ENCODE measurements at regions not wholly inside any gene's neighbourhood (a gene's known extent, or its start where the extent isn't known, plus 50 kb on each side); places are given as distances from the start of the nearest gene placed in this dataset.

DNA sequence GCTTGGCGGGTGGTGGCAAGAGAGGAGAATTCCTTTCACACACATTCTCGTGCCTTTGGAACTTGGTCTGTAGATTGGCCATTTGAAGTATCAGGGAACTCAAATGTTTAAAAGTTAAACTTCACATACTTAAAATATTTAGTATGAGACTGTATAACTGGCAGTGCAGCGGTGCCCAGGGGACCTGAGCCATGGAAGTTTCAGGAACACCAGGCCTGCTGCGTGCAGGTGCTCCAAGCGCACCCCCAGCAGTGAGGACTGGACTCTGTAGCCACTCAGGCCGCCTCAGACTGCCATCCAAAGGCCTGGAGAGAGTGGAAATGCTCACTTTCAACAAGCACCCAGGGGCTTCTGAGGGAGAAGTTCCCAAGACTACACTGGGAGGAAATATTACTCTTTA, 273.5 kb upstream of the IRX2 start:
- Histone ChIP-seq H3K9me3 (replicated peaks; ENCODE audit: control insufficient read depth, insufficient read depth, low read length) (no peaks in the 10 kb centered on the region; the same call in 2 of the 3 replicates), H3K79me2 (ENCODE audit: control insufficient read depth, insufficient read depth, low read length) (no peaks in the 10 kb centered on the region), H3K4me2 (ENCODE audit: control insufficient read depth, insufficient read depth) (no peak overlapping the region), H3K27ac (ENCODE audit: control insufficient read depth, insufficient read depth) (no peak overlapping the region), H3K4me1 (ENCODE audit: control insufficient read depth, insufficient read depth, low read length) (no peaks in the 10 kb centered on the region), H3K4me3 (no peak overlapping the region), H3K27me3 (replicated peaks in 1 of 2; ENCODE audit: control insufficient read depth in 2 of 2, insufficient read depth in 2 of 2, low read length in 1 of 2) (no peaks in the 10 kb centered on the region), H2AFZ (ENCODE audit: control insufficient read depth, low read depth, low read length) (no peak overlapping the region), H4K20me1 (ENCODE audit: control insufficient read depth, insufficient read depth) (no peaks in the 10 kb centered on the region), H3K36me3 (ENCODE audit: control insufficient read depth in 2 of 2, insufficient read depth in 2 of 2, low read length in 1 of 2) (no peaks in the 10 kb centered on the region), H3K9ac (ENCODE audit: control insufficient read depth, insufficient read depth, low read length) (no peak overlapping the region)
- ChIA-PET CTCF (no interaction called here), RAD21 (ENCODE audit: unreplicated experiment) (no interaction called here), POLR2A (no interaction called here), SMC1A (ENCODE audit: uncharacterized antibody, unreplicated experiment) (no interaction called here)
- FAIRE-seq = no peak
- no TSS peak for BruUV-seq (replicated peaks)
- WGBS (ENCODE audit: insufficient coverage, insufficient replicate concordance, low lambda C conversion rate, missing lambda C conversion rate) = 20% methylated on average over 6 of the region's 6 CpGs
- no peak for DNase-seq (ENCODE audit: low read depth, low spot score)
- in situ Hi-C loops (cut with MboI) (no loop called here), intact Hi-C loops (cut with micrococcal nuclease; ENCODE audit: unreplicated experiment) (no loop called here)
- TF ChIP-seq MYB (IDR thresholded peaks at IDR 0.05; ENCODE audit: borderline replicate concordance, low read depth, low read length) (no peak), MEF2B (IDR thresholded peaks at IDR 0.05; ENCODE audit: partially characterized antibody, poor library complexity, severe bottlenecking) (no peak), RAD21 (IDR thresholded peaks at IDR 0.05; ENCODE audit: insufficient read depth, low read depth, low read length) (no peak), ZBED1 (IDR thresholded peaks at IDR 0.05; ENCODE audit: borderline replicate concordance) (no peak), CREB1 (IDR thresholded peaks at IDR 0.05; ENCODE audit: low read depth) (no peak), CHD2 (IDR thresholded peaks at IDR 0.05; ENCODE audit: borderline replicate concordance, low read depth, low read length) (no peak), BRCA1 (IDR thresholded peaks at IDR 0.05; ENCODE audit: low read depth, low read length) (no peak), JUND (IDR thresholded peaks at IDR 0.05; ENCODE audit: low read depth, low read length) (no peak)
- TF ChIP-seq, protein P1, sequence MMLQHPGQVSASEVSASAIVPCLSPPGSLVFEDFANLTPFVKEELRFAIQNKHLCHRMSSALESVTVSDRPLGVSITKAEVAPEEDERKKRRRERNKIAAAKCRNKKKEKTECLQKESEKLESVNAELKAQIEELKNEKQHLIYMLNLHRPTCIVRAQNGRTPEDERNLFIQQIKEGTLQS (IDR thresholded peaks at IDR 0.05; ENCODE audit: borderline replicate concordance, extremely low read depth, low read depth, low read length) = no peak
- TF ChIP-seq, protein P2, sequence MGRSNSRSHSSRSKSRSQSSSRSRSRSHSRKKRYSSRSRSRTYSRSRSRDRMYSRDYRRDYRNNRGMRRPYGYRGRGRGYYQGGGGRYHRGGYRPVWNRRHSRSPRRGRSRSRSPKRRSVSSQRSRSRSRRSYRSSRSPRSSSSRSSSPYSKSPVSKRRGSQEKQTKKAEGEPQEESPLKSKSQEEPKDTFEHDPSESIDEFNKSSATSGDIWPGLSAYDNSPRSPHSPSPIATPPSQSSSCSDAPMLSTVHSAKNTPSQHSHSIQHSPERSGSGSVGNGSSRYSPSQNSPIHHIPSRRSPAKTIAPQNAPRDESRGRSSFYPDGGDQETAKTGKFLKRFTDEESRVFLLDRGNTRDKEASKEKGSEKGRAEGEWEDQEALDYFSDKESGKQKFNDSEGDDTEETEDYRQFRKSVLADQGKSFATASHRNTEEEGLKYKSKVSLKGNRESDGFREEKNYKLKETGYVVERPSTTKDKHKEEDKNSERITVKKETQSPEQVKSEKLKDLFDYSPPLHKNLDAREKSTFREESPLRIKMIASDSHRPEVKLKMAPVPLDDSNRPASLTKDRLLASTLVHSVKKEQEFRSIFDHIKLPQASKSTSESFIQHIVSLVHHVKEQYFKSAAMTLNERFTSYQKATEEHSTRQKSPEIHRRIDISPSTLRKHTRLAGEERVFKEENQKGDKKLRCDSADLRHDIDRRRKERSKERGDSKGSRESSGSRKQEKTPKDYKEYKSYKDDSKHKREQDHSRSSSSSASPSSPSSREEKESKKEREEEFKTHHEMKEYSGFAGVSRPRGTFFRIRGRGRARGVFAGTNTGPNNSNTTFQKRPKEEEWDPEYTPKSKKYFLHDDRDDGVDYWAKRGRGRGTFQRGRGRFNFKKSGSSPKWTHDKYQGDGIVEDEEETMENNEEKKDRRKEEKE (IDR thresholded peaks at IDR 0.05) = no peak
- TF ChIP-seq, protein P3, sequence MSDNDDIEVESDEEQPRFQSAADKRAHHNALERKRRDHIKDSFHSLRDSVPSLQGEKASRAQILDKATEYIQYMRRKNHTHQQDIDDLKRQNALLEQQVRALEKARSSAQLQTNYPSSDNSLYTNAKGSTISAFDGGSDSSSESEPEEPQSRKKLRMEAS (IDR thresholded peaks at IDR 0.05; ENCODE audit: low read depth, low read length) = no peak
- no peak for ATAC-seq
